Effector memory CD4-positive, alpha-beta T cell (primary cell): ENCODE measurements at regions not wholly inside any gene's neighbourhood (a gene's known extent, or its start where the extent isn't known, plus 50 kb on each side); places are given as distances from the start of the nearest gene placed in this dataset.

ENCODE experiments used
- DNase-seq, 3 donors: peaks; one replicate each; pipeline ENCODE4 v3.0.0-alpha.2; 2020
- H3K27ac ChIP-seq: 2 replicates; pipeline ENCODE4 v1.7.0; 2013; ENCODE audit warnings: mild to moderate bottlenecking, low read length, moderate library complexity; ENCODE audit not compliant: insufficient read depth, poor library complexity, severe bottlenecking
- H3K27me3 ChIP-seq: replicated peaks from 2 replicates; pipeline ENCODE4 v1.7.0; 2013; ENCODE audit warnings: mild to moderate bottlenecking, low read length; ENCODE audit not compliant: insufficient read depth, control insufficient read depth, poor library complexity, severe bottlenecking
- H3K36me3 ChIP-seq: 2 replicates; pipeline ENCODE4 v1.7.0; 2013; ENCODE audit warnings: mild to moderate bottlenecking, low read length, moderate library complexity; ENCODE audit not compliant: control insufficient read depth, insufficient read depth
- H3K4me1 ChIP-seq: 2 replicates; pipeline ENCODE4 v1.7.0; 2013; ENCODE audit warnings: low read length, mild to moderate bottlenecking; ENCODE audit not compliant: control insufficient read depth, insufficient read depth, poor library complexity, severe bottlenecking
- H3K4me3 ChIP-seq: 2 replicates; pipeline ENCODE4 v1.7.0; 2013; ENCODE audit warnings: low read length, low read depth, mild to moderate bottlenecking; ENCODE audit not compliant: insufficient read depth, poor library complexity, severe bottlenecking
- H3K9me3 ChIP-seq: 2 replicates; pipeline ENCODE4 v1.7.0; 2013; ENCODE audit warnings: mild to moderate bottlenecking, low read length, moderate library complexity; ENCODE audit not compliant: control insufficient read depth

DNA sequence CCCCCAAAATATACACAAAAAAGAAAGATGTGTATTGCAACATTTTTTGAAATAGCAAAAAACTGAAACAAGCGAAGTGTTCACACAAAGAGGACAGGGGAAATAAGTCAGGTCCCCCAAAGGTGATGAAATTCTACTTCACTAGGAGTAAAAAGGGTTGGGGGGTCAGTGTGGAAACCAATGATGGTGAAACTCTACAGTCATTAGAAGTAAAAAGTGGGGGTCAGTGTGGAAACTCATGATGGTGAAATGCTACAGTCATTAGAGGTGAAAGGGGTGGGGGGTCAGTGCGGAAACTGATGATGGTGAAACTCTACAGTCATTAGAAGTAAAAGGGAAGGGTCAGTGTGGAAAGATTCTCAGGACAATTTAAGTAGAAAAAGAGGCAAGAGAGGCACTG, 298.2 kb downstream of the EIPR1 start:
- DNase-seq: no peak
- Histone ChIP-seq H3K27me3 (no peaks in the 10 kb centered on the region), H3K4me3 (no peak overlapping the region), H3K36me3 (no peaks in the 10 kb centered on the region), H3K9me3 (no peaks in the 10 kb centered on the region), H3K27ac (no peak overlapping the region), H3K4me1 (no peaks in the 10 kb centered on the region)

DNA sequence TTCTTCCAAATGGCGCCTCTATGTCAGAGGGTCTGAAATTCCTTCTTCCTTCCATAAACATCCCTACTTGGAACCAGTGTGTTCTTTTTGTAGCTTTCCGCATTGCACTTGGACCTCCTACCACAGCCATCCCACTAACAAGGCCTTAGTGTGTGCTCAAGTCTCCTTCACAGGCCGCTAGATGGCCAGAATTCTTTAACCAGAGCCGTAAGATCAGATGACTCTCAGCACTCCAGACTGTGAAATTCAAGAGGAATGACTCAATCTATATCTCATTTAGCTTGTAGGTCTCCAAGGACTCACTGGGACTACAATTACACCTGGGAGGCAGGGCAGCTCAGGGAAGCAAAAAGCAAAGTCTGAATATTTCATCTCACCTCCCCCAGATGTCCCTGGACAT, 298.9 kb downstream of the EIPR1 start:
- DNase-seq: no peak
- no peaks in the 10 kb centered on the region for H3K9me3 ChIP-seq
- H3K4me1 ChIP-seq: no peaks in the 10 kb centered on the region
- no peak overlapping the region for H3K4me3 ChIP-seq
- no peaks in the 10 kb centered on the region for H3K27me3 ChIP-seq
- H3K36me3 ChIP-seq: no peaks in the 10 kb centered on the region
- H3K27ac ChIP-seq: no peak overlapping the region

DNA sequence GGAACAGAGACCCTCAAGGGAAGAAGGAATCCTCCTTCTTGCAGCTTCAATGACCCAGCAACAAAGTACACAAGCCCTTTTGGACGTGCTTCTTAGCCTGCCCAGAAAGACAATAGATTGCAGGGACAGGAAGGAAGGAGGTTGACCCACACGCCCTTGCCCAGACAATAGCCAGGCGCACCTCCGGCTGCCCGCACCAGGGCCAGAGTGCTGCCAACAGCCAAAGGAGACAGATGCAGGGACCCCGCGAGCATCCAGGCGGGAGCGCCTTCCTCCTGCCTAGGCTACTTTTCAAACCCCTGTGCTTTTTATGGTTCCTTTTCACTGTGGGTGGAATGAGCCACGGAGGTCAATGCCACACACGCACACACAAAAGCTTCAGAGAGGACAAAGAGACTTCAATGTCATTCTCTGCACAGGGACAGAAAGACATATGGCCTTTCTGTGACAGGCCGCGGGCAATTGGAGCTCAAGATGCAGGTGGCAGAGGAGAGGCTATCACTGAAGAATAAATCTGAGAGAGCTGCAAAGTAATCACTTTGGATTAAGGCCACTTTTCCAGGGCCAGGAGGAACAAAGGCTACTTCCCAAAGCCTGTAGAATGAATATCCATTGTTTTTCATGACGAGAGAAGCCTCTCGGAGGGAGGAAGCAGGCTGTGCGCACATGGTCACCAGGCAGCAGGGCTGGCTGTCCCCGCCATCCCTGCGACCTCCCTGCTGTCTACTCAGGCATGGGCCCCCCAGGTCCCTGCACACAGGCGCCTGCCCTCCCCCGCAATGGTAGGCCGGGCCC, 300.6 kb downstream of the EIPR1 start:
- no peaks in the 10 kb centered on the region for H3K27me3 ChIP-seq
- no peaks in the 10 kb centered on the region for H3K36me3 ChIP-seq
- no peaks in the 10 kb centered on the region for H3K9me3 ChIP-seq
- DNase-seq: no peak
- H3K4me1 ChIP-seq: no peaks in the 10 kb centered on the region
- H3K27ac ChIP-seq: no peak overlapping the region
- no peak overlapping the region for H3K4me3 ChIP-seq

DNA sequence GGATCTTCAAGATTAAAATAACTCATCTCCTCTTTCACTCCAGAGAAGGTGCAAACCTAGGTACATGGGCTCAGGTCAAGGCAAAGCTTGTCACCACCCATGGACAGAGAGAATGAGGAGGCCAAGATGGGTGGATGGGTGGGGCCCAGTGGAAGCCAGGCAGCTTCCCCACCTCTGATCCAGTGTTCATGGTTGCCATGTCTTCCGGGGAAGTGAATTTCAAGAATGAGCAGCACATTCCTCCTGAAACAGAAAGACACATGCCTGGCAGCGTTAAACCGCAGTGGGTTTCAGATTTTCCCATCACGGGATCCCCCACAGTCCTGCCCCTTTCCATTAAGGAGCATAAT, 301.7 kb downstream of the EIPR1 start:
- Histone ChIP-seq H3K9me3 (no peaks in the 10 kb centered on the region), H3K4me3 (no peak overlapping the region), H3K36me3 (no peaks in the 10 kb centered on the region), H3K4me1 (no peaks in the 10 kb centered on the region), H3K27ac (no peak overlapping the region), H3K27me3 (no peaks in the 10 kb centered on the region)
- DNase-seq: no peak

DNA sequence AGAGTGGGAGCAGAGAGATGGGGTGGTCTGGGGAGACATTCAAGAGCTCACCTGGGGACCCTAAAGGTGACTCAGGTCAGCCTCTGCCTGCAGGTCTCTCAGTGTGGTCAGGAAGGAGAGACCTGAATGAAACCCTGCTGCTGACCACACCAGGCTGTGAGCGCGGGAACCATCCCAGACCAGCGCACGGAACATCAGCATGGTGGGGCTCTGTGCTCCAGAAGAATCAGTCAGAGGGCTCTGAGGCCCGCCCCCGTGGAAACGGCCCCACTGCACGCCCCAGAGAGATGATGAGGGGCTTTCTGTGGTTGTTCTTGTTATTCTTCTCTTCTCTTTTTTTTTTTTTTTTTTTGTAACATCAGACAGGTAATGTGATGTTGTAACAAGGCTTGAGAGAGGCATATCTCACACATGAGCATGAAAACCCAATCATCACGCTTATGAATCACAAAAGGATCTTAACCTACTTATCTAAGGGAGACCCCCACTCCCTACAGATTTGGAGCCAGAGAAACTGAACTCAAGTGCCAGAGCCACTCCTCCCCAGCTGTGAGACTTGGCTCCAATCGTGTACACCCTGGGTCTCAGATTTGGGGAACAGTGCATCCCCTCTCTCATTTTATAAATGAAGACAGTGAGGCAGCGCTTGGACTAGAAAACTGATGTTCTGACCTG, 302.2 kb downstream of the EIPR1 start:
- DNase-seq: no peak
- H3K36me3 ChIP-seq: no peaks in the 10 kb centered on the region
- no peaks in the 10 kb centered on the region for H3K9me3 ChIP-seq

DNA sequence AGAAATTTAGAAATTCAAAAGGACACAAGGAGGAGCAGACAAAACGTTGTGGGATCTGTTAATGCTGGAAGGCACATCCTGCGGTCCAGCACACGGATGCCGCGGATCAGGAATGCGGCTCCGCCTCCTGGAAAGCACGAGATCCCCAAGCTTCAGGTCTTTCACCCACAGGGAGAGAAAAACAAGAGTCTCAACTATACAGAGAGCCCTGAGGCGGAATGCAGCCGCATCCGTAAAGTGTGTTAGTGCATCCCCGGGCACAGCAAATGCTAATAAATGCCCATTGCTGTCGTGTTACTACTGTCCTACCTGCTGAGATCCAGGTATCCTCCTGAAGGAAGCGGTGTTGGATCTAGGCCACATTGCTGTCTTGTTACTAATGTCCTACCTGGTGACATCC, 303.9 kb downstream of the EIPR1 start:
- Histone ChIP-seq H3K4me1 (no peaks in the 10 kb centered on the region), H3K9me3 (no peaks in the 10 kb centered on the region), H3K27me3 (no peaks in the 10 kb centered on the region), H3K36me3 (no peaks in the 10 kb centered on the region), H3K4me3 (no peak overlapping the region), H3K27ac (no peak overlapping the region)
- DNase-seq: no peak

More for the DNA sequence above, 302.2 kb downstream of the EIPR1 start:
- no peaks in the 10 kb centered on the region for H3K4me1 ChIP-seq
- no peak overlapping the region for H3K4me3 ChIP-seq
- H3K27me3 ChIP-seq: no peaks in the 10 kb centered on the region
- H3K27ac ChIP-seq: no peak overlapping the region

DNA sequence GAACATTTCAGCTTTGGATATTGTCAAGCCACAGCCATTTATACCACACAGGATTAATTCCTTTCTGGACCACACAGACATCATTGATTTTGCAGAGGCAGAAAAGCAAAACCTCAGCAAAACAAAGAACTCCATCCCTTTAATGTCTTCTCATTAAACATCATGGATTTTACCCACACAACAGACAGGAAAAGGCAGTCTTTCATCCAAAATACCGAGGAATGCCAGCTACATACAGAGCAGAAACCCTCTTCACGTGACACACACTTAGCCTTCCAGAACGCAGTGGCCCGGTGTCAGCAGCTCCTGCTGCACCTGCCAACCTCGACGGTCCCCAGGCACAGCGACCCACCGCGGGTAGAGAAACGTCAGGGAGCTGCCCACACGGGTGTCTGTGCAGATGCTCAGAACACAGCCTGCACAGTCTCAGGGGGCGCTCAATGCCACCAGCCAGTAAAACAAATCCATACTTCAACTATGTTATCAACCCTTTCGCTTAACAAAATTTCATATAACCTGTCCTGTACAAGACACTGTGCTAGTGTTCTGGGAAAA, 304.5 kb downstream of the EIPR1 start:
- no peak for DNase-seq
- H3K9me3 ChIP-seq: no peaks in the 10 kb centered on the region
- H3K27me3 ChIP-seq: no peaks in the 10 kb centered on the region
- H3K4me3 ChIP-seq: no peak overlapping the region
- H3K36me3 ChIP-seq: no peaks in the 10 kb centered on the region
- no peak overlapping the region for H3K27ac ChIP-seq
- H3K4me1 ChIP-seq: no peaks in the 10 kb centered on the region

DNA sequence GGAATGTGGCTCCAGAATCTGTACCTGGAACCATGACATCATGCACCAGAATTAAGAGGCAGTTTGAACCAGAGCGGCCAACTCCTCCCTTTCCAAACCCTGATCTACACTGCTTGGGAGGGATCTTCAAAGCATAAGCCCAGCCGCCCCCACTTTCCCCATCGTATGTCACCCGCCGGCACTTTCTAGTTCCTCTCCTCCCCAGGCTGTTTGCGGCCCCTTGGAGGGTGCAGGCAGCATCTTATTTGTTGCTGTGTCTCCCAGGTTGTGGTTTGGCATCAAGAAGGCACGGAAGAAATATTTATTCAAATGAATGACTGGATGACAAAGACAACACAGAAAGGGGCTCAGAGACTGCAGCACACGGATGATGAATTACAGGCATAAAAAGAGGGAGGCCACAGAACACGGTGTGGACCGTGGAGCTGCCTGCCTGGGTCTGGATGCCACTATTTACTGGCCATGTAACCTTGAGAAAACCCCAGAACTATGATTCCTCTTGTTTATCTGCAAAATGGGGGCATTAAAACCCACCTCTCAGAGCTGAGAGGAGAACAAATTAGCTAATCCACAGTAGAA, 305.8 kb downstream of the EIPR1 start:
- no peaks in the 10 kb centered on the region for H3K4me1 ChIP-seq
- no peak overlapping the region for H3K4me3 ChIP-seq
- no peaks in the 10 kb centered on the region for H3K27me3 ChIP-seq
- H3K9me3 ChIP-seq: no peaks in the 10 kb centered on the region
- no peak for DNase-seq
- no peaks in the 10 kb centered on the region for H3K36me3 ChIP-seq
- no peak overlapping the region for H3K27ac ChIP-seq

DNA sequence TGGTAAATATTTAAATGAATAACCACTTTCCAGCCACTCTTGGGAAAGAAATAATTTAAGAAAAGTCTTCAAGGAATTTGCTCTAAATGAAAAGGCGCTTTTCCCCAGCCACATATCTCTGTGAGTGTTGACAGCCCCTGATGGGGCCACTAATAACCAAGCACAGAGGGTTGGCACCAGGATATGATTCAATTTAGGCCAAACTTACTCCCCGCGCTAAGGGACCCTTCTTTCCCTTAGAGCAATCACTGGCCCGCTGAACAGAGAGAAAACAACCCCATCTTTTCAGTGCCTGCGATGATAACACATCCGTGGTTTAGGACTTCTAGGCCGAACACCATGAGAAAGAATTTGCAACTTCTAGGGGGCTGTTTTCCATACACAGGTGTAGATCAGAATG, 310.8 kb downstream of the EIPR1 start:
- H3K9me3 ChIP-seq: no peaks in the 10 kb centered on the region
- no peaks in the 10 kb centered on the region for H3K36me3 ChIP-seq
- no peaks in the 10 kb centered on the region for H3K4me1 ChIP-seq
- no peak overlapping the region for H3K27ac ChIP-seq
- H3K27me3 ChIP-seq: no peaks in the 10 kb centered on the region
- no peak overlapping the region for H3K4me3 ChIP-seq
- no peak for DNase-seq

DNA sequence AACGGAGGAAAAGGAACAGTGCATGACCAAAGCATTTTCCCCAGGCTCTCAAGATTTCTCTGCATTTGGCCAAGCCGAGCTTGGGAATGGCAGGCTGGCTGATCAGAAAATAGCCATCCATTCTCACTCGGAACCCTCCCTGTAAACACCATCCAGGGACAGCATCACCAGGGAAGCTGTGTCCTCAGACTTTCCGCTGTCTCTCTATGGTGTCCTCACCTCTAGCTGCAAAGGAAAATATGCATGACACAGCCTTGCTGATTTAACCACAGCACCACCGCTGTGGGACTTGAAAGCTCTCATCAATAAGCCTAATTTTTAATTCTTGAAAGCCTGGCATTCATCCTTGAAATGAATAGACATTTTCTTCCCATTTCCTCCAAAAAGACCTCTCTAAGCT, 311.7 kb downstream of the EIPR1 start:
- Histone ChIP-seq H3K27ac (no peak overlapping the region), H3K9me3 (no peaks in the 10 kb centered on the region), H3K27me3 (no peaks in the 10 kb centered on the region), H3K4me1 (no peaks in the 10 kb centered on the region), H3K36me3 (no peaks in the 10 kb centered on the region), H3K4me3 (no peak overlapping the region)
- no peak for DNase-seq
